HG03565 (cell line): ENCODE measurements at regions not wholly inside any gene's neighbourhood (a gene's known extent, or its start where the extent isn't known, plus 50 kb on each side); places are given as distances from the start of the nearest gene placed in this dataset.

Experiments
- ATAC-seq: cut with Tn5 transposase; IDR thresholded peaks from one replicate; pipeline ENCODE4 v1.9.1; 2021; ENCODE audit warnings: mild to moderate bottlenecking, moderate library complexity; ENCODE audit not compliant: unreplicated experiment

DNA sequence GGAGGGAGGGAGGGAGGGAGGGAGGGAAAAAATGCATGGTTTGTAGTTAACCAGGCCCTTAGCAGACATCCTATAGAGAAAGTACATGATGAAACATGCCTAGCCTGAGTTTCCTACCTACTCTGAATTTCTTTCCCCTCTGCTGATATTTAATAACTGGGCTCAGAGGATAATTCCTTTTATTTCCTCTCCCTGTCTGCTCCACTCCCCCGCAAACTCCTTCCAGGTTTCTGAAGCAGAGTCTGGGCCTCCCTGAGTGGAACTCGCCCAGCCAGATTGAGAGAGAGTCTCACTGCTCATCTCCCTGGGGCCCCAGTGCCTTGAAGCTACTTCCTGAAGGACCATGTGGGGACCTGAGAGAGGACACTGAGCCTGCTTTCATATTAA lies 111.9 kb upstream of the SLC44A3 start:
- no peak for ATAC-seq

DNA sequence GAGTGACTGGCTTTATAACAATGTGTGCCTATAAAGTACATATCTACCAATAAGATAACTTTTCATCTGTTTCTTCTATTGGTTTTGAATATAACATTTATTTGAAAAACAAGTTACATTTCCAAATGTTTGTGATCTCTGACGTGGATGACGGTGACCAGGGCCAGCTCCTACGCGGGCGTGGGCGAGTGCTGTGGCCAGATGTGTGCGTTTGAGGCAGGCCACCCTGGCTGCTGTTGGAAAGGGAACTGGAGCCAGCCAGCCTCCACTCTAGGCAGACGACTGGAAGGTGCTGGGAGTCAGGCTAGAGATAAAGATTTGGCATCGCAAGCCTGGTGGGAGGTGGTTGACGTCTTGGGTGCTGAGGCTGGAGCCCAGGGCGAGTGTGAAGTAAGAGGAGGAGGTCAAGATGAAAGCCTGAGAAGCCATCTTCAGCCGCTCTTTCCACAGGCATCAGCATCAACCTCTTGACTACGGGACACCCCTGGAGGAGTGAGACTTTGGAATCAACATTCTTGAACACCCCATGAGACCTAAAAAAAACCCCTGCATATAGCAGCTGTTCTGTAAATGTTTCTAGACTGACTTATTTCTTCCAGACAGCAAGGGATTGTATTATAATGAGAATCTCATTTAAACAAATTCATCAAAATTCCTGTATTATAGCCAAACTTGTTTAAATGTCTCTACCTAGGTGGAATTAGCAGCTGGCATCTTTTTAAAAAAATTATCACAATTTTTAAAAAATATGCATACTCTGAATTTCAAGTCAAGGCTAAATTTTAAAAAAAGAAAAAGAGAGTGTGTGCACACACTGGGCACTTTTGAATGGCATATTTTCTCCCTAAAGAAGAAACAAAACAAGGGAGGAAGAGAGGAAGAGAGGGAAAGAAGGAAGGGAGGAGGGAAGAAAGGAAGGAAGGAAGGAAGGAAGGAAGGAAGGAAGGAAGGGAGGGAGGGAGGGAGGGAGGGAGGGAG lies 112.5 kb upstream of the SLC44A3 start:
- no peak for ATAC-seq

DNA sequence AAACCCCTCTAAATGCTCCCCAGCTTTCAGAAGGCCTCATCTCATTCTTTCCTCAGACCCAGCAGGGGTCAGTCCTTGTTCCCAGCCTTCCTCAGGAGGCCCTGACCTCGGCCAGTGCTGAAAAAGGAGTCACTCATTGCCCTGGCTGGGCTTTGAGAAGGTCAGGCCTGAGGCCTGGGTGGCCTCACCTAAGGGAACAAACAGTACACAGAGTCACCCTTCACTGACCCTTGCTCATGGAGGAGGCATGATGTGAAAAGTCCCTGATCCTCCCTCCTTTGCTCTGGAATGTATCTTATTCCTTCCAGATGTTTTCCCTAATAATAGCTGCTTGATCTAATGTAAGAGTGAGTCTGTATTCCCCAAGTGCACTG lies 117.7 kb upstream of the SLC44A3 start:
- ATAC-seq, result no peak

DNA sequence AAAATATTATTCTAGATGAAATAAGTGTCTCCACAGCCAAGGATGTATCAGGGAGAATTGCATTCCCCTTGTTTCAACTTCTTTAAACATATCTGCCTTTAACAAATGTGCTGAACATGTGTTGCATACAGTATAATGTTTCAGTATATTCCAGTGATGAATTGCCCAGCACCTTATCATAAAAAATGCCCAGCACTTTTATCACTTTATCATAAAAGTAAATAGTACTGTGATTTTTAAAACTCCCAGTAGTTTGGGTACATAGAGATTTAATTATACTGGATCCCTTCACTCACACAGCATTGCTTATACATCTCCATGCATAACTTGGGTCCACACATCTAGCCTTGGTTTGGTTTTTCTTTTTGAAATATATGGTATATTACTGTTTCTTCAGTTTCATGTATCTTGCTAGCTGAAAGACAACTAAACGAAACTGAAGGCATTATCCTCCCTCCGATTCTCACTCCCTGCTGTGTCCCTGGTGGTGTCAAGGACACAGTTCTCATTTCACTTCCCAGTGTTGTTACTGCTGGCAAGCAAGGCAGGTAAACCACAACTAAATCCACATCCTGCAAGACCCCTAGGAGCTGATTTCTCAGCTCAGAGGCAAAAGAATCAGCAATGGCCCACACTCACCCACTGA lies 118.2 kb upstream of the SLC44A3 start:
- no peak for ATAC-seq

DNA sequence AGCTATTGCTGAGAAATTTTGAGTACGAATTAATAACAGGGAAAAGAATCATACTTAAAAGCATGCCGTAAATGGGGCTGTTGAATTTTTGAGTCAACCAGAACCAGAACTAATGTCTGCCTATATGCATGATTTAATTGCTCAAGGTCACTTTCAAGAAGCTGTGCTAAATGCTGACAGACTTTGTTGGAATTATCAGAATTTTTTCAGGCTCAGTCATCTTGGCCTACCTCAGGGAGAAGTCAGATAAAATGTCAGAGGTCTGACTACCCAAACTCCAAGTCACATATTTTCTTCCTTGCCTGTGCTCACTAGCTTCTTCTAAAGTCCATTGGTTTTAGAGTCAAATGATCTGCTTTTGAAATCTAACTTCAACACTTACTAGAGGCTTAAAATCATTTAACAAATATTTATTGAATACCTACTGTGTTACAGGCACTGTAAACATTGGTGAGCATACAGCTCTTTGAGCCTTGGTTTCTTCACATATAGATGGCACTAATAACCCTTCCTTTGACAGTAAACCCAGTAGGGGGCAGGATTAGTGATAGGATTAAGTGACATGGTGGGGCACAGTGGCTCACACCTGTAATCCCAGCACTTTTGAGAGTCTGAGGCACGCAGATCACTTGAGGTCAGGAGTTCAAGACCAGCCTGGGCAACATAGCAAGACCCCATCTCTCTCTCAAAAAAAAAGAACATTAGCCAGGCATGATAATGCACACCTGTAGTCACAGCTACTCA lies 121.2 kb upstream of the SLC44A3 start:
- ATAC-seq, result no peak

DNA sequence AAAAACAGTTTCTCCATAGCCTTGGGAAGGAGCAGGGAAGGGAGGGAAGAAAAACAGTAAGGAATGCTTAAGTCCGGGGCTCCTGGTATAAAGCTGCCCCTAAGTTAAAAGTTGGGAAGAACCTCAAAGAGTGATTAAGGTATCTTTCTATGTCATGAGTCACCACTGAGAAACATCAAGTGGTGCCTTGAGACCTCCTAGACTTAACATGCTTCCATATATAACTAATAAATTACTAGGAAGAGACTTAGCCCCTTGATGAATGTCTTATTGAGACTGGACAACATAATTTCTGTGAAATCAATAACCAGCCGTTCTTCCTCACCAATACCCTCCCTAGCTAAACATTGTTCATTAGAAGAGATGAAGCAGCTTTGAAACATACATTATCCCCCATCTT lies 121.8 kb upstream of the SLC44A3 start:
- ATAC-seq, result no peak

DNA sequence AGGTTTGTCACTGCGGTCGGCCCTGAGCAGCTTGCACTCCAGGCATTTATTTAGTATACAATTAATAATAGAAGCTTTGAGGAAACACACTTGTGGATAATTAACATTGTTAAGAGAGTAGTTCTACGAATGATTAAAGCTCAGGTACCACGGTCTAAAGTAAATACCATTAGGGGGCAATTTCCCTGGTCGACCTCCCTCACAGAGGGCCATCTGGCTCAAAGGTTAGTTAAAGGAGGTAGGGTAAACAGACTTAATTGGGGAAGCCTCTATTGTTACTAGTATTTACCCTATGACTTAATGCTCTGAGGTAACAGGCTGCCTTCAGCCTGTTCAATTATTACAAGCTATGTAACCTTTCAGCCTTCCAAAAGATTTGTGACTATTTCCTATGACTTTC lies 122.3 kb upstream of the SLC44A3 start:
- no peak for ATAC-seq

DNA sequence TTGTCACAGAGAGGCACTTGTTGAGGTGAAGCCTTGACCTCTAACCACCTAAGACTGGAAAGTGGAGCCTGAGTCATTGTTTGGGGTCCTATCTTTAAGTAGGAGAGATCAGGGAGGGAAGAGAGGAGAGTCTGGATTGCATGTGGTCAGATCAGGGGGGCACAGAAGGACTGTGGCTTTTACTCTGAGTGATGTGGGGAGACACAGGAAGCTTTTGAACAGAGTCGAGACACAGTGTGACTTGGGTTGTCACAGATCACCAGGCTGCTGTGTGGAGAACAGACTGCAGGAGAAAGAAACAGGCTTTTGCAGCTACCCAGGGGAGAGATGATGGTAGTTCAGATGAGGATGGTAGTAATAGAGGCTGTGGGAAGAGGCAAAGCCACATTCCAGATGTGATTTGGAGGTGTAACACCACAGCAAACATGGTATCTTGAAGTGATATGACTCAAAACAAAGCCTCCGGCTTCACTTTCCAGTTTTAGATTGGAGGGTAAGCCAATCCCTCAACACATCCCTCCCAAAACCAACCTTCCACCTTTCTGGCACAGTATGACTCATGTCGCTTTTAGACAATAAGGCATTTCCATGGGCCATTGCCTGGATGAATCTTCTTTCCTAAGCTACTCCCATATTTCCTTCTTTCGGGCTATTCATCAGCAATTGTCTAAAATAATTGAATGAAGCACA lies 125.8 kb upstream of the SLC44A3 start:
- no peak for ATAC-seq

DNA sequence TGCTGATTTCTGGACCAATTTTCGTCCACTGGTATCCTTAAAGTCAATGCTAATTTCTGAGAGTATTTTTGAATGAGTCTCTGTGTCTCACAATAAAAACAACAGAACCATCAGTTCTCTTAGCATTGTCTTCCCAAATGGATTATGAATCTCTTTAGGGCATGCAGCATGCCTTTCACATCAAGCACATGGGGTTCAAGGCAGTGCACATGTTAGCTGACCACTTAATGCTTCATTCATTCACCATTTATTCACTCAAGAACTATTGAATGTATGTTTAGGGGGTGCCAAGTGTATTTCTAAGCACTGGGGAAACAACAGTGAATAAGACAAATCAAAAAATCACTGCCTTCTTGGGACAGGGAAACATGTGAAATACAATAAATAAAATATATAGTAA lies 126.7 kb upstream of the SLC44A3 start:
- no peak for ATAC-seq

DNA sequence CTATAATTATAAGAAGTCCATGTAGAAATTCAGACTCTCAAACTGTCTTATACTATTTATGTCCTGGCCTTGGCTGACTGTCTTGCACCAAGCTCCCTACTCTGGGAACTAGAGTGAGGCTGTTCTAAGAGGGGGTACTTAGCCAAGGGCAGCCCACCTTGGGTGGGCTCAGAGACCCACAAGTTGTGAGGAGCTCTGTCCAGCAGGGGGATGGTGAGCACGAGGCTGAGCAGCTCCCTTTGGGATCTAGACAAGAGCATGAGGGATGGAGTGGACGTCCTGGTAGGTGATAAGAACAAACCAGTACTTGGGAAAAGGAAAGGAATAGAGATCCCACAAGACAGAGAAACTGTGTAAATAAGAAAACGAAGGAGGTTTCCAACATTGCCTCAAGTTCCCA lies 127.1 kb upstream of the SLC44A3 start:
- no peak for ATAC-seq

DNA sequence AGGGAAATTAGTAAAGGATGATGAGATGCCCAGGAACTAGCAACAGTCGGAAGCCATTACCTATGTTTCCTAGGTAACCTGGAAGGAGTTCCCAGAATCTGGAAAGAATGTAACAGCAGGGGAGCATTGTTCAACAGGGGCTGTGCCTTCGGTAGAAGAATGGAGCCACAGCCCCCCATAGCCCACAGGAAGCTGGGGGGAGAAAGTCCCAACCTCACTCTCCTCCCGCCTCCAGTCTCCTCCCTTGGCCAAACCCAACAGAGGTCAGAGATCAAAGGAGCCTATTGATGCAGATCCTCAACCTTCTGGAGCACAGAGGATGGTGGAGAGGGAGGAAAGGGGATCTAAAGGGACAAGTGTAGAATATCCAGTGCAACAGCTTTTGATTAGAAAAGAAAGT lies 131.5 kb upstream of the SLC44A3 start:
- ATAC-seq, result no peak

DNA sequence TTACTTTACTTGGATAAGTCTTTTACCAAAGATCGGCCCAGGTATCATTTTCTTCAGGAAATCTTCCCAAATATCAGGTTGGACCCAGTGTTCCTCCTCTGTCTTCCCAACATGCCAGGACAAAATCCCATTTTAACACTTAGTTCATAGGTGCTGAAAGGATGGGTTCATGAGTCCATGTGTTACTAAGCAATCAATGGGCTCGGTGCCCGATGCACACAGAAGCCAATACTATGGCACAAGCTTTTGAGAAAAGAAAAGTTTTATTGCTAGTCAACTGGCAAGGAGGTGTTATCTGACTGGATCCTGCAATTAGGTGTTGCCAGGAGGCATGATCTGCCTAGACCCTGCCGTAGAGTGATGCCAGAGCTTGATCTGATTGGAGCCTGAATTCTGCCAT lies 133.3 kb upstream of the SLC44A3 start:
- no peak for ATAC-seq

DNA sequence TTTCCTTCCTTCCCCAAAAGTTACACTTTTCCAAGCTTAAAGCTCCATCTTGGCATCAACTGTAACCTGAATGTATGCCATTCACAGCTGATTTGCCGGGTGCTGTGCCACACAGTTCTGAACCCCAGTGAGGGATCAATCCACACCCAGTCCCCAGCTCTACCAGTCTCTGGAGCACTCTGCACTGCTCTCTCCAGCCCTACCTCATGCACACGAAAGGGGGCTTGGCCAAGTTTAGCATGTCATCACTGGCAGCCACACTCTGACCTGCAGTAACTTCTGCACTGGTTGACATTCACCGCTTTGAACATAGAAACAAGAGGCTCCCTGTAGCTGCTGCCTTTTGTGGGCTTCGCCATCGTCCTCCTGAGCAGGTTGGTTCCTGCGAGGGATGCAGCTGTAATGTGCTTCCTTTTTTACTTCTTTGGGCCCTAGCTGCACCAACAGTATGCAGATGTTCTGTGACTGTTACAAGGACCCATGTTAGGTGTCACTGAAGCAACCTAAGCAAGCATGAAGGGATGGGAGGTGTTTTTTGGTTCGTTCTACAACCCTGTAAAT lies 135.4 kb upstream of the SLC44A3 start:
- no peak for ATAC-seq

DNA sequence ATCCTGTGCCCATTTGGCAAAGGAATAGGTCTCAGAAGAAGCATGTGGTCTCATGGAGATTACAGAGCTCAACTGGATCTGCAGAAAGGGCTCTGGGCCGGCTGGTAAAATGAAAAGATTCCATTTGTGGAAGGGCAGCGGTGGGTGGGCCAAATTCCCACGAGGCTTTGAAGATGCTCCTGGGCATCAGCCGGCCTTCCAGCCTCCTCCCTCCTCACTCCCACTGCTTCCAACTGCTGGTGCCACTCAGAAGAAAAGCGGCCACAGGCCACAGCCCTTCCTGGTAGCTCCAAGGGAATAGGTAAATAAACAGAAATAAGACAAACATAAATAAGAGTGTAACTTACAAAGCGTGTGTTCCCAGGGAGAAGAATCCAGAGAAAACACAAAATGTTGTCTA lies 136.3 kb upstream of the SLC44A3 start:
- no peak for ATAC-seq

DNA sequence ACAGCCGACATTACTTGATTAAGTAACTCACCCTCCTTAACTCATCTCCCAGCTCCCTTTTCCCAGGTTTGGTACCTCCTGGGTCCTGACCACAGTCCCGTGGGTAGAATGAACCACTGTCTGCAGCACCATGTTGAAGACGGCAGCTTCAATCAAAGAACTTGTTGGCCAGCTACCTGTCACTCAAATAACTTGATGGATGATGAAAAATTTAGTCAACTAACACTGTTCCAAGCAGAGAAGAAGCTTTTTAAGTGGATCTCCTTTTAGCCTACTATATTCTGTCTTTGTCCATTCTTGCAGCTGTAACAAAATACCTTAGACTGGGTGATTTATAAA lies 138.4 kb upstream of the F3 start:
- no peak for ATAC-seq

DNA sequence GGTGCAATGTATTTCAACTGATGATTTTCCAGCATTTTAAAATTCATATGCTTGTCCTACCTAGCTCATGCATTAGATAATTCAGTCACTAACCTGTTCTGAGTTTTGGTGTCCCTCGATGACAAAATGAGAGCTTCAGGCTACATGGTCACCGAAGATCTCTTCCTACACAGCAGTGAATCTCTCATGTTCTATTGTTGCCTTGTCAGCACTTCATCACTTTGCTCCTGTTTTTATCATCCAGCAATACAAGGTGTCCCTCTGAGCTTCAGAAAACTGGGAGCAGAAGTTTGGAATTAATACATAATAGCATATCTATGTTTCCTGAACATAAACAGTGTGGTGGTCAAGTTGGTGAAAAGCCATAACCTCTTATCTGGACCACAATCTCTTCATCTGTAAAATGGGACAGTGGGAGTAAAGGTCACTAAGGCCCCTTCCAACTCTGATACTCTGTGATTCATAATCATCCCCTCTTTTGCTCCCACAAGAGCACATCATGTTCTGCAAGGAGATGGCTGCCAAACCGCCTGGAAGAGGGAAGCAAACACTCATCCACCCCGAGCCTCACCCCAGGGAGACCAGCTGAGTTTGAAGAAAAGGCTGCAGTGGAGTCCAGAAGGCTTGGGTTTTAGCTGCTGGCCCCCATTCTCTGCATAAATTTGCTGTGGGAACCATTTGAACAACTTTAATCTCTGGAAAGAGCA lies 137.9 kb upstream of the F3 start:
- ATAC-seq, result no peak

DNA sequence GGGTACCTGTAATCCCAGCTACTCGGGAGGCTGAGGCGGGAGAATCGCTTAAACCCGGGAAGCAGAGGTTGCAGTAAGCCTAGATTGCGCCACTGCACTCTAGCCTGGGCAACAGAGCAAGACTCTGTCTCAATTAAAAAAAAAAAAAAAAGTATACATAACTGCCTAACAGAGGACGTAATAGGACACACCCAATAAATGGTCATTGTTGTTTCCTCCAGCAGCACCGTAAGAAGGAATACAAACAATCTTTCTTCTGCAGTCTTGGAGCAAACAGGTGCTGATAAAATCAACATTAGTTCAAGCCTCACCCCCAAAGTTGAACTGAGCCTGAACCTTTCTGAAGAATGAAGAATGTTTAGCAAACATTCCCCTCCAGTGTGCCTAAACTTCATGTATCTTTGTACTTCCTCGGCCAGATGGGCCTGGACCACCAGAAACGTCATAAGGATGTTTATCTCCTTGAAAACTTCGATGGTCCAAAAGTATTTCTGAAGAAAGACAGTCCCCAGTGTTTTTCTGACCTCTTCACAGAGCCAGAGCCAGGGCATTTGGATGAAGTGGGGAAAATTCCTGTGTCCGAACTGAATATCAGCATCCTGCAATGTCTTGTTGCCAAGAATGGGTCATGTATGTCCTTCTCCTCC lies 136.8 kb upstream of the F3 start:
- ATAC-seq, result no peak

DNA sequence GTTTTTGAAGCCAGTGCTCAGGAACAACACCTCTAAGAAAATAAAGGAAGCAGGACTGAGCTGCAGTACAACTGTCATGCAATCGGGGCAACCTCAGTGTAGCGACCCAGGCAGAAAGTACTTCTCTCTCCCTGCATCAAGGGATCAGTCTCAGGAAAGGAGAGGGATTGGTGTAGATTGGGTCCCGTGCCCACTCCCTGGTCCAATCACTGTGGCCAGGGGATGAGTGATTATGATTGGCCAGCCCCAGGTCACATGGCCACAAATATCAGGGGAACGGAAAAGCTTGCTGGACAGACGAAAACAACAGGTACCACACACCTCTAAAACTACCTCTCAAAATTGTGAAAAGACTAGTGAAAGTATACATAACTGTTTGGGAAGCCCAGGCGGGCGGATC lies 136.2 kb upstream of the F3 start:
- no peak for ATAC-seq

DNA sequence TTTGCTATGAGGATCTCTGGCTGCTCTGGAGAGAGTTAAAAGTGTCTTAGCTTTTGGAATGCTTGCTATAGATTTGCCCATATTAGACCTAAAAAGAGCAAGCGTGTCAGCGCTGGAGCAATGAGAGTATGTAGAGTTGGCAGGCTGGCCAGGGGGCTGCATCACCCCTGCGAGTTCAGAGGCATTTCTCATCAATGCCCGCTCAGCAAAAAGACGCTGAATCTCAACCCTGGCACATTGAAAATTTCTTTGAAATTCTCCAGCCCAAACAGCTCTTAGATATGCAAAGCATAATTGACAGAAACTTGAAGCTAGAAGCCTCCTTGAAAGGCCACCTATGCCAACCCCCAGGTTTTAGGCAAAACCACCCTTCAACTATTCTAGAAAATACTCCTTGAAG lies 135.5 kb upstream of the F3 start:
- ATAC-seq, result no peak

DNA sequence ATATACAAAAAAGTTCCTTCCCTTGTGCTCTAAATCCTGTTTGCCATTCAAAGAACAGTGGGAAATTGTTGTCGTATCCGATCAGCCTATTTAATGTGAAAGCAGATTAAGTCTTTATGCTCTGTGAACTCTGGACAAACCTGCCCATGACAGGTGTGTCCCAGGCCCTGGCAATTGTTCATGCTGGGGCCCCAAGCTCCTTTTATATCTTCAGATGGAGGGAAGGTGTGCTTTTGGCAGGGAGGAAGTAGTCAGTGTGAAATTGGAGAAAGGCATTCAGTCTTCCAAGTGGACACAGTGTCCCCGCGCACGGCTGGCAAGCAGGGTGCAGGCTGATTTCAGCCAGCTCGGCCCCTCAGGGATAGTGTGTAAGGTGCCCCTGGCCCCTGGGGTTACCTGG lies 135.1 kb upstream of the F3 start:
- ATAC-seq, result no peak
